K562 (cell line): ENCODE measurements at regions not wholly inside any gene's neighbourhood (a gene's known extent, or its start where the extent isn't known, plus 50 kb on each side); places are given as distances from the start of the nearest gene placed in this dataset.

Experiments
- ATAC-seq: fragments of 200-7000 bp; cut with Tn5 transposase; 3 replicates; pipeline ENCODE4 v1.9.1; 2020; ENCODE audit warnings: moderate library complexity
- BruUV-seq: library from RNA; stranded (reverse); fragments of 400-500 nt; replicated peaks from 2 replicates; lab custom pipeline; 2021; lab: Mats Ljungman, UMichigan
- CTCF ChIA-PET: fragments of 300-600 bp; formaldehyde crosslinking; extraction: SDS; loops from one replicate; lab custom pipeline; 2021; ENCODE audit warnings: low intra/inter-chr PET ratio; lab: Yijun Ruan, JAX
- POLR2A ChIA-PET: fragments of 300-600, 350-650 bp; sonication (Branson Sonifier 250); formaldehyde crosslinking; extraction: SDS; loops from one replicate; lab custom pipeline; 2021; ENCODE audit warnings: antibody characterized with exemption, inconsistent platforms; lab: Yijun Ruan, JAX
- DNase-seq, 4 experiments: peaks; one replicate each; pipeline versions ENCODE4 v3.0.0 to v3.0.0-alpha.2; 2011 to 2018; ENCODE audit warnings: low spot score in 3 of 4, mixed read lengths in 3 of 4; ENCODE audit errors: extremely low read depth in 1 of 4
- FAIRE-seq: peaks from 2 replicates; lab custom pipeline; 2011; peaks lifted over from hg19 to GRCh38; lab: Jason Lieb, UNC
- H2AFZ ChIP-seq: 2 replicates; pipeline ENCODE4 v1.6.0; 2011; ENCODE audit warnings: low read depth, low read length, control low read depth, inconsistent platforms
- H3K27ac ChIP-seq: fragments of 200-600 bp; 3 replicates; pipeline ENCODE4 v1.8.0; 2011; ENCODE audit warnings: low read depth, mild to moderate bottlenecking, control low read depth, inconsistent platforms, low read length, moderate library complexity, mixed read lengths; ENCODE audit errors: extremely low read depth
- H3K27me3 ChIP-seq, 2 experiments: fragments of 300-600 bp in 1 of 2; 2 replicates in 1 of 2; 3 replicates in 1 of 2; pipeline versions ENCODE4 v1.6.0 to v1.8.0; 2011; ENCODE audit warnings: inconsistent platforms in 2 of 2, low read length in 2 of 2, mild to moderate bottlenecking in 1 of 2, mixed read lengths in 1 of 2, moderate library complexity in 1 of 2; ENCODE audit not compliant: control insufficient read depth in 2 of 2, insufficient read depth in 2 of 2
- H3K36me3 ChIP-seq: fragments of 300-600 bp; 3 replicates; pipeline ENCODE4 v1.8.0; 2011; ENCODE audit warnings: mild to moderate bottlenecking, low read length, inconsistent platforms; ENCODE audit not compliant: control insufficient read depth, insufficient read depth
- H3K4me1 ChIP-seq, 2 experiments: fragments of 200-600 bp in 1 of 2; replicated peaks in 1 of 2; 2 replicates in 1 of 2; 3 replicates in 1 of 2; pipeline versions ENCODE4 v1.5.1 to v1.8.0; 2011; ENCODE audit warnings: inconsistent platforms in 2 of 2, low read length in 2 of 2, mild to moderate bottlenecking in 1 of 2, mixed read lengths in 1 of 2, moderate library complexity in 1 of 2; ENCODE audit not compliant: control insufficient read depth in 2 of 2, insufficient read depth in 2 of 2
- H3K4me2 ChIP-seq: 2 replicates; pipeline ENCODE4 v1.6.1; 2011; ENCODE audit warnings: low read length, control low read depth, inconsistent platforms, mixed read lengths; ENCODE audit not compliant: insufficient read depth
- H3K4me3 ChIP-seq: fragments of 200-600 bp; sonication (generic), shearing (Covaris generic); 2 replicates; pipeline ENCODE4 v1.5.1; 2016; ENCODE audit warnings: control low read depth, inconsistent platforms
- H3K79me2 ChIP-seq: fragments of 200-600 bp; 3 replicates; pipeline ENCODE4 v1.8.0; 2011; ENCODE audit warnings: low read length, inconsistent platforms; ENCODE audit not compliant: control insufficient read depth, insufficient read depth
- H3K9ac ChIP-seq, 2 experiments: 2 replicates each; pipeline versions ENCODE4 v1.6.0 to v1.6.1; 2011; ENCODE audit warnings: low read depth in 2 of 2, low read length in 2 of 2, control low read depth in 1 of 2, inconsistent platforms in 1 of 2, mild to moderate bottlenecking in 1 of 2, mixed read lengths in 1 of 2; ENCODE audit not compliant: insufficient read depth in 1 of 2
- H3K9me1 ChIP-seq: one replicate; pipeline ENCODE4 v1.6.0; 2011; ENCODE audit warnings: inconsistent platforms, mild to moderate bottlenecking, low read length, moderate library complexity; ENCODE audit not compliant: control insufficient read depth, insufficient read depth
- H3K9me3 ChIP-seq: replicated peaks from 2 replicates; pipeline ENCODE4 v1.5.1; 2011; ENCODE audit warnings: low read depth, low read length, inconsistent platforms; ENCODE audit not compliant: control insufficient read depth, insufficient read depth
- H4K20me1 ChIP-seq: replicated peaks from 2 replicates; pipeline ENCODE4 v1.6.1; 2011; ENCODE audit warnings: low read length, inconsistent platforms, mixed read lengths; ENCODE audit not compliant: control insufficient read depth, insufficient read depth
- ATF1 ChIP-seq, 2 experiments: fragments of 450-650 bp in 1 of 2; IDR thresholded peaks; 2 replicates each; pipeline ENCODE4 v1.6.1; 2016; ENCODE audit warnings: missing compliant biosample characterization in 1 of 2, missing genetic modification characterization in 1 of 2
- CREB5 ChIP-seq: fragments of 250-450 bp; sonication (Bioruptor Pico); IDR thresholded peaks from 2 replicates; pipeline ENCODE4 v1.5.0; 2020; ENCODE audit warnings: mild to moderate bottlenecking
- CREBBP ChIP-seq: IDR thresholded peaks from one replicate; pipeline ENCODE4 v1.6.1; 2012; ENCODE audit warnings: low read depth, mild to moderate bottlenecking, control low read depth, inconsistent platforms, low read length
- ETV1 ChIP-seq: fragments of 450-650 bp; conservative IDR thresholded peaks from 2 replicates; pipeline ENCODE4 v1.6.1; 2016; ENCODE audit warnings: missing genetic modification characterization, control low read depth, low read depth, missing compliant biosample characterization
- FOXK1 ChIP-seq: sonication (generic); formaldehyde crosslinking; IDR thresholded peaks from 2 replicates; pipeline ENCODE4 v1.8.0; 2022; ENCODE audit warnings: missing genetic modification reagents, mild to moderate bottlenecking, borderline replicate concordance
- KLF16 ChIP-seq: IDR thresholded peaks from 2 replicates; pipeline ENCODE4 v1.6.1; 2016; ENCODE audit warnings: antibody characterized with exemption
- MLX ChIP-seq, 2 experiments: fragments of 450-650 bp in 1 of 2; sonication (generic) in 1 of 2; formaldehyde crosslinking; conservative IDR thresholded peaks; 2 replicates each; pipeline versions ENCODE4 v1.4.0 to v1.8.1; 2020 to 2022; ENCODE audit warnings: mild to moderate bottlenecking in 1 of 2, missing genetic modification reagents in 1 of 2
- WGBS: fragments of 100-300 bp; shearing (Covaris generic); methylation state at CpG from one replicate; pipeline ENCODE4 v1.1.6; 2016; ENCODE audit warnings: low coverage, mixed read lengths; ENCODE audit not compliant: insufficient coverage; ENCODE audit errors: missing lambda C conversion rate; 5-methylcytosine and 5-hydroxymethylcytosine counted together
- in situ Hi-C: fragments of 300-500 bp; cut with MboI; formaldehyde crosslinking; loops from 4 replicates; pipeline ENCODE4 v1.15.0; 2018; ENCODE audit warnings: inconsistent platforms, mixed read lengths
- intact Hi-C: fragments of 100-400 bp; cut with micrococcal nuclease; formaldehyde crosslinking; loops from 2 replicates; pipeline ENCODE4 v1.14.2; 2022

GRCh38 chr10:78927257-78927995, 141.3 kb upstream of the ZMIZ1 start:
- 4% methylated on average over 11 of the region's 11 CpGs for WGBS
- ATAC-seq, result no peak
- TF ChIP-seq CREBBP (no peak), MLX (CRISPR knock-in tag; conservative IDR thresholded peaks at IDR 0.05) (no peak), FOXK1 (no peak), ATF1 (CRISPR knock-in tag; IDR thresholded peaks at IDR 0.05) (0 out of 2 replicates have a peak, but pooled peaks have one; percentile 4), ATF1 (tag; IDR thresholded peaks at IDR 0.05) (no peak), KLF16 (no peak), ETV1 (no peak), CREB5 (CRISPR knock-in tag) (no peak)
- TF ChIP-seq, all 486 proteins: peak for 1
- in situ Hi-C loops (no loop called here), intact Hi-C loops (no loop called here)
- no peaks in the 10 kb centered on the region for H3K9me1 ChIP-seq
- CTCF ChIA-PET, result no interaction called here
- H4K20me1 ChIP-seq, result peaks cover 20% of the 10 kb centered on the region
- H3K27me3 ChIP-seq, result peaks cover 26 to 68% of the 10 kb centered on the region in 2 experiments
- DNase-seq, result no peak
- H3K36me3 ChIP-seq, result no peaks in the 10 kb centered on the region
- POLR2A ChIA-PET, result interaction anchor here (1.1 to 1.3 kb wide), 3 partner anchors 11 to 19 kb away, joined by 3 to 6 read pairs (median 4); no protein-coding TSS in a partner anchor
- no peaks in the 10 kb centered on the region for H3K9me3 ChIP-seq
- H3K4me2 ChIP-seq, result no peak overlapping the region
- no peak overlapping the region for H3K9ac ChIP-seq
- no peak overlapping the region for H3K4me3 ChIP-seq
- H2AFZ ChIP-seq, result no peak overlapping the region
- no peak for FAIRE-seq
- H3K27ac ChIP-seq, result no peak overlapping the region
- H3K4me1 ChIP-seq, result peaks cover 5 to 10% of the 10 kb centered on the region in 2 experiments; a peak in 3 of 5 replicates
- BruUV-seq, result no TSS peak
- H3K79me2 ChIP-seq, result no peaks in the 10 kb centered on the region
